Ishikawa (cell line): ENCODE measurements at regions not wholly inside any gene's neighbourhood (a gene's known extent, or its start where the extent isn't known, plus 50 kb on each side); places are given as distances from the start of the nearest gene placed in this dataset.

Experiments
- CEBPB ChIP-seq: IDR thresholded peaks from 2 replicates; pipeline ENCODE4 v1.6.1; 2012
- CREB1 ChIP-seq: IDR thresholded peaks from 2 replicates; pipeline ENCODE4 v1.6.1; 2012; ENCODE audit warnings: low read depth
- EGR1 ChIP-seq: IDR thresholded peaks from 2 replicates; pipeline ENCODE4 v1.6.1; 2012
- EP300 ChIP-seq: IDR thresholded peaks from 2 replicates; pipeline ENCODE4 v1.6.1; 2012; ENCODE audit warnings: borderline replicate concordance
- FOXM1 ChIP-seq: IDR thresholded peaks from 2 replicates; pipeline ENCODE4 v1.6.1; 2012; ENCODE audit warnings: low read depth, borderline replicate concordance
- NFIC ChIP-seq: IDR thresholded peaks from 2 replicates; pipeline ENCODE4 v1.6.1; 2012
- RAD21 ChIP-seq: IDR thresholded peaks from 2 replicates; pipeline ENCODE4 v1.6.1; 2012; ENCODE audit warnings: low read depth
- TAF1 ChIP-seq: IDR thresholded peaks from 2 replicates; pipeline ENCODE4 v1.6.1; 2012; ENCODE audit warnings: low read depth, mild to moderate bottlenecking
- TCF12 ChIP-seq: IDR thresholded peaks from 2 replicates; pipeline ENCODE4 v1.6.1; 2012; ENCODE audit warnings: low read depth
- TEAD4 ChIP-seq: IDR thresholded peaks from 2 replicates; pipeline ENCODE4 v1.6.1; 2012
- YY1 ChIP-seq: IDR thresholded peaks from 2 replicates; pipeline ENCODE4 v1.6.1; 2012; ENCODE audit warnings: low read depth
- ZBTB7A ChIP-seq: IDR thresholded peaks from 2 replicates; pipeline ENCODE4 v1.6.1; 2012; ENCODE audit warnings: low read depth
- TF ChIP-seq, protein P1 (sequence below): IDR thresholded peaks from 2 replicates; pipeline ENCODE4 v1.6.1; 2012
- TF ChIP-seq, protein P2 (sequence below): IDR thresholded peaks from 2 replicates; pipeline ENCODE4 v1.6.1; 2012
- TF ChIP-seq, protein P3 (sequence below): IDR thresholded peaks from 2 replicates; pipeline ENCODE4 v1.6.1; 2012; ENCODE audit warnings: low read depth, mild to moderate bottlenecking

DNA sequence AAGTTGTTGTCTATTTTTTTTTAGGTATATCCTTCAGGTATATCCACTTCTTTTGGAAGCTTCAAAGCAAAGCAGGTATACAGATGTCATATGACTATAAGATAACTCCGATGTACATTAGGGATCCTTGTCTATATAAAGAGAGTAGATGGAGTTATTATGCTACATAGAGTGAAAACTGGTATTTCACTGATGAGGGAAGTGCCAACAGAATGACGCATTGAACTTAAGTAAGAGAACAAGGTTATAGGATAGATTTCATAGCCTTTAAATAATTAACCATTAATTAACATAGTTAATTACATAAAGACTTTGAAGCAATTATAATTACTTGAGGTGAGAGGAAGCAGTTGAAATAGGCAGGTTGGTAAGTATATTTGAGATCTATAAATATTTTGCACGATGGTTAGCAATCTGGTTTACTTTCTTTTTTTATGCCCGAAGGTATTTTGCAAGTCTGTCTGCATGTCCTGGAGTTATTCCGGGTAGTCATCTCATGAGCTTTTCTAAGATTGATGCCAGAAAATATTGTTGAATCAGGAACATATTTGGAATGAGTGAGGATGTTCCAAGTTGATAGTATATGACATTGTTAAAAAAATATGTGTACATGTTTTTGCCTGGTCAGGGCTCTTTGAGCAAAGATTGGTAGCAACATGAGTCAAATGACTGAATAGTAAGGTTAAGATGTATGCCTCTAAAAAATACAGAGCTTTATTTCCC is 299.5 kb upstream of the KCNMB2 start:
- TF ChIP-seq, protein P1, sequence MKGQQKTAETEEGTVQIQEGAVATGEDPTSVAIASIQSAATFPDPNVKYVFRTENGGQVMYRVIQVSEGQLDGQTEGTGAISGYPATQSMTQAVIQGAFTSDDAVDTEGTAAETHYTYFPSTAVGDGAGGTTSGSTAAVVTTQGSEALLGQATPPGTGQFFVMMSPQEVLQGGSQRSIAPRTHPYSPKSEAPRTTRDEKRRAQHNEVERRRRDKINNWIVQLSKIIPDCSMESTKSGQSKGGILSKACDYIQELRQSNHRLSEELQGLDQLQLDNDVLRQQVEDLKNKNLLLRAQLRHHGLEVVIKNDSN = no peak
- TF ChIP-seq, protein P2, sequence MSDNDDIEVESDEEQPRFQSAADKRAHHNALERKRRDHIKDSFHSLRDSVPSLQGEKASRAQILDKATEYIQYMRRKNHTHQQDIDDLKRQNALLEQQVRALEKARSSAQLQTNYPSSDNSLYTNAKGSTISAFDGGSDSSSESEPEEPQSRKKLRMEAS = no peak
- no peak for TF ChIP-seq TCF12
- no peak for TF ChIP-seq CEBPB
- TF ChIP-seq EP300 = no peak
- TF ChIP-seq NFIC = no peak
- no peak for TF ChIP-seq EGR1
- no peak for TF ChIP-seq YY1
- TF ChIP-seq CREB1 = no peak
- no peak for TF ChIP-seq ZBTB7A
- TF ChIP-seq TEAD4 = no peak
- no peak for TF ChIP-seq FOXM1
- TF ChIP-seq RAD21 = no peak
- no peak for TF ChIP-seq TAF1
- TF ChIP-seq, protein P3, sequence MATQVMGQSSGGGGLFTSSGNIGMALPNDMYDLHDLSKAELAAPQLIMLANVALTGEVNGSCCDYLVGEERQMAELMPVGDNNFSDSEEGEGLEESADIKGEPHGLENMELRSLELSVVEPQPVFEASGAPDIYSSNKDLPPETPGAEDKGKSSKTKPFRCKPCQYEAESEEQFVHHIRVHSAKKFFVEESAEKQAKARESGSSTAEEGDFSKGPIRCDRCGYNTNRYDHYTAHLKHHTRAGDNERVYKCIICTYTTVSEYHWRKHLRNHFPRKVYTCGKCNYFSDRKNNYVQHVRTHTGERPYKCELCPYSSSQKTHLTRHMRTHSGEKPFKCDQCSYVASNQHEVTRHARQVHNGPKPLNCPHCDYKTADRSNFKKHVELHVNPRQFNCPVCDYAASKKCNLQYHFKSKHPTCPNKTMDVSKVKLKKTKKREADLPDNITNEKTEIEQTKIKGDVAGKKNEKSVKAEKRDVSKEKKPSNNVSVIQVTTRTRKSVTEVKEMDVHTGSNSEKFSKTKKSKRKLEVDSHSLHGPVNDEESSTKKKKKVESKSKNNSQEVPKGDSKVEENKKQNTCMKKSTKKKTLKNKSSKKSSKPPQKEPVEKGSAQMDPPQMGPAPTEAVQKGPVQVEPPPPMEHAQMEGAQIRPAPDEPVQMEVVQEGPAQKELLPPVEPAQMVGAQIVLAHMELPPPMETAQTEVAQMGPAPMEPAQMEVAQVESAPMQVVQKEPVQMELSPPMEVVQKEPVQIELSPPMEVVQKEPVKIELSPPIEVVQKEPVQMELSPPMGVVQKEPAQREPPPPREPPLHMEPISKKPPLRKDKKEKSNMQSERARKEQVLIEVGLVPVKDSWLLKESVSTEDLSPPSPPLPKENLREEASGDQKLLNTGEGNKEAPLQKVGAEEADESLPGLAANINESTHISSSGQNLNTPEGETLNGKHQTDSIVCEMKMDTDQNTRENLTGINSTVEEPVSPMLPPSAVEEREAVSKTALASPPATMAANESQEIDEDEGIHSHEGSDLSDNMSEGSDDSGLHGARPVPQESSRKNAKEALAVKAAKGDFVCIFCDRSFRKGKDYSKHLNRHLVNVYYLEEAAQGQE = no peak

DNA sequence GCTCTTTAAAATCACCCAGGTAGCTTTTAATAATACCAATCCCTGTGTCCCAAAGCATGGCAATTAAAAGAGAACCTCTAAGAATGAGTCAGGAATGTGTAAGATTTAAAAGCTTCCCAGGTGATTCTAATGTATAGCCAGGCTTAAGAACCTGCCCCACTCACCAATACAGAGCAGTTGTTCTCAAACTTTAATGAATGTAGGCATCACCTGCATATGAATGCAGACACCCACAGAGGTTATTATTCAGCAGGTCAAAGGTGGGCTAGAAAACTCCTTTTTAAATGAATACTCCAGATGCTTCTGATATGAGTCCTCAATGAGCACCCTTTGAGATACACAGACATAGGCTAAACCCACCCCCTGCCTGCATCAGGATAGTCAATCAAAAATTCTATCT is 298.1 kb upstream of the KCNMB2 start:
- no peak for TF ChIP-seq CREB1
- TF ChIP-seq, protein P3 = no peak

DNA sequence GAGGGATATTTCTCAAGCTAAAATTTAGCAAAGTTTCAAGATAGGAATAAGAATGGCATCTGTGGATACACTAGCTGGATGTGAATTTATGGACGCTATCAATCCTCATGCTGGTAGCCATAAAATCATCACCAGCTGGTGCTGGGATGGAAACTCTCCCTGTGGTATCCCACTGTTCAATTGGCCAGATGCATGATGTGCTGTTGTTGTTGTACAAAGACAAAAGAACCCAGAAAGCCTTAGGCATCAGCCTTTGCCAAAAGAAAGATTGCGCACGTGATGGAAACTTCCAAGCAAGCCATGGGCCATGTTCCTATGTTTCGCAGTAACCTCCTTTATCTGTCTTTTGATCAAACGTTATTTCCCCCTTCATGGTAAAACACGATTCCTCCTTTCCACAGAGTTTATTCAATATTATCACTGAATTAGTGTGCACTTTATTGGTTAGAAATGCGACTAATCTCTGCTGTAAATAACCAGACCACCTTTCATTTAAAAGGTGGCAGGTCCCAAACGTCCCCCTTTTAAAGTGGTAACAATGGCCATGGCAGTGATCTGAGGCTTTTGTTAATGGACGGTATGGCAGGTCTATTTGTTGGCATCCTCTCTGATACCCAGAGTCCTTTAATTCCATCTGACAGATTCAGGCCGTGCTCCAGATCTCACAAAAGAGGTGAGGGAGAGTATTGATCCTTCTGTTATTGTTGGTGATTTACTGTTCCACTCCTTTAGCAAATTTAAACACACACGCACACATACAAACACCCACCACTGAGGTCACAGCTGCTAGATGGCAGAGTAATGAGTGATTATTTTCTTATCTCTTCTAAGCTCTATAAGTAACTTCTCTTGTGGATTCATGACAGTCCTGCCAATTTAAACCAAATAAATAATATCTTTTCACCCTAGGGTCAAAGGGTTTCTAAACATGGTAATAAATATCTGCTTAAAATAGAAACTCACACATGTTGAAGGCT is 291.2 kb upstream of the KCNMB2 start:
- TF ChIP-seq YY1 (no peak), FOXM1 (no peak)

DNA sequence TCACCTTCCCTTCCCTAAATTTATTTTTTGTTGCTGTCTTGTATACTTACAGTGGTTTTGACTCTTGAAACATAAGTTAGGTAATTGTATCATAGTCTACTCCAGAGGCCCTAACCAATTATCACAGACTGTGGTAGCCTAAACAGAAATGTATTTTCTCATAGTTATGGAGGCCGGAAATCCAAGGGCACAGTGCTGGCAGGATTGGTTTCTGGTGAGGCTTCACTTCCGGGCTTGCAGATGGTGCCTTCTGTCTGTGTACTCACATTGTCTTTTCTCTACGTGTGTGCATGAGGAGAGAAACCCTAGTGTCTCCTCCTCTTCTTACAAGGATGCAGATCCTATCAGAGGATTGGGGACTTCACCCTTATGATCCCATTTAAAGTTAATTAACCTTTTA is 290.2 kb upstream of the KCNMB2 start:
- no peak for TF ChIP-seq CEBPB
- no peak for TF ChIP-seq EP300
- no peak for TF ChIP-seq RAD21
- no peak for TF ChIP-seq FOXM1

DNA sequence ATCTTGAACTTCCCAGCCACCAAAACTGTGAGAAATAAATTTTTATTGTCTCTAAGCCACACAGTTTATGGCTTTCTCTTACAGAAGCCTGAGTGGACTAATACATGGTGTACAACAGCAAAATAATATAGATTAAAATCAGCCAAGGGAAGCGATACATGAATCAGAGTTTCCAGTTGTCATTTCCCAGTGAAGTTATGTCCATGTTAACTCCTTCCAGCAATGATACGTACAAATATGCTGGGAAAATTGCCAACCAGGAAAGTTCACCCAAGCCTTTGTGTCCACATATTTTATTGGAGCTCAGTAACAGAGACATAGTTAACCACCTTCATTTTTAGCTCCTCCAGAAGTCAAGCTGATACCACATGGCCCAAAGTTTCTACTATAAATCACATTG is 280.9 kb upstream of the KCNMB2 start:
- TF ChIP-seq YY1 (no peak), EP300 (no peak), TCF12 (no peak), ZBTB7A (no peak), CEBPB (no peak), CREB1 (no peak), TEAD4 (no peak), EGR1 (no peak), TAF1 (no peak), NFIC (no peak), FOXM1 (no peak), RAD21 (no peak)
- TF ChIP-seq, protein P3 = no peak
- TF ChIP-seq, protein P1 = no peak
- TF ChIP-seq, protein P2 = no peak
